Upper lobe of left lung (tissue), 4 donors: ENCODE measurements at regions not wholly inside any gene's neighbourhood (a gene's known extent, or its start where the extent isn't known, plus 50 kb on each side); places are given as distances from the start of the nearest gene placed in this dataset.

ENCODE experiments used
- CTCF ChIP-seq, 6 experiments: fragments of 450-650 bp in 4 of 6; fragments of 200-600 bp in 2 of 6; sonication (generic) in 2 of 6; IDR thresholded peaks; one replicate each; pipeline ENCODE4 v1.5.1; 2016 to 2019; ENCODE audit warnings: antibody characterized with exemption in 6 of 6
- EP300 ChIP-seq, 4 donors: sonication (generic); formaldehyde crosslinking; IDR thresholded peaks; one replicate each; pipeline ENCODE4 v1.5.1; 2017; ENCODE audit warnings: antibody characterized with exemption in 4 of 4, control low read depth in 2 of 4
- POLR2A ChIP-seq, 4 donors: fragments of 450-650 bp; IDR thresholded peaks; one replicate each; pipeline ENCODE4 v1.5.1; 2016 to 2017; ENCODE audit warnings: antibody characterized with exemption in 4 of 4, mild to moderate bottlenecking in 2 of 4

- TF ChIP-seq CTCF (IDR thresholded peaks at IDR 0.05) (no peak), EP300 (IDR thresholded peaks at IDR 0.05) (no peak), POLR2A (IDR thresholded peaks at IDR 0.05) (no peak)
These were observed 88.9 kb upstream of the TOP3B start for GRCh38 chr22:22071455-22071854.
